Left ventricle myocardium inferior (tissue), 1 donor: ENCODE measurements at regions not wholly inside any gene's neighbourhood (a gene's known extent, or its start where the extent isn't known, plus 50 kb on each side); places are given as distances from the start of the nearest gene placed in this dataset.

Experiments
- DNase-seq: peaks from one replicate; pipeline ENCODE4 v3.0.0-alpha.2; 2020
- H3K27ac ChIP-seq: fragments of 200-600 bp; replicated peaks from 2 replicates; pipeline ENCODE4 v1.8.0; 2021
- H3K27me3 ChIP-seq: fragments of 200-600 bp; 2 replicates; pipeline ENCODE4 v1.8.0; 2021; ENCODE audit warnings: low read depth
- H3K36me3 ChIP-seq: fragments of 200-600 bp; 2 replicates; pipeline ENCODE4 v1.8.0; 2021
- H3K4me1 ChIP-seq: fragments of 200-600 bp; 2 replicates; pipeline ENCODE4 v1.8.0; 2021
- H3K4me3 ChIP-seq: fragments of 200-600 bp; 2 replicates; pipeline ENCODE4 v1.8.0; 2021; ENCODE audit warnings: mild to moderate bottlenecking, moderate library complexity
- H3K9me3 ChIP-seq: fragments of 200-600 bp; replicated peaks from 2 replicates; pipeline ENCODE4 v1.8.0; 2021
- intact Hi-C: fragments of 100-400 bp; cut with micrococcal nuclease; formaldehyde crosslinking; loops from one replicate; pipeline ENCODE4 v1.11.0; 2022
- TF ChIP-seq, protein P1 (sequence below): fragments of 200-600 bp; IDR thresholded peaks from 2 replicates; pipeline ENCODE4 v1.8.0; 2021; ENCODE audit warnings: antibody characterized with exemption, mild to moderate bottlenecking, borderline replicate concordance
- donor health status: DM: no; HTN: yes; CAD: no; lungs with severe emphysema.

DNA sequence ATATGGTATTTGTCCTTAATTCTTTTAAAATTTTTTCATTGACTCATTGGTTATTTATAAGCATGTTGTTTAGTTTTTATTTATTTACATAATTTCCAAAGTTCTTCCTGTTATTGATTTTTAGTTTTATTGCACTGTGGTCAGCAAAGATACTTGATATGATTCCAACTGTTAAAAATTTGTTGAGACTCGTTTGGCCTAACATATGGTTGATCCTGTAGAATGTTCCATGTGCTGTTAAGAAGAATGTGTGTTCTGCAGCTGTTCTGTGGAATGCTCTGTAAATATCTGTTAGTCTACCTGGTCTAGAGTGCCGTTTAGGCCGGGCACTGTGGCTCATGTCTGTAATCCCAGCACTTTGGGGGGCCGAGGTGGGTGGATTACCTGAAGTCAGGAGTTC, 197.7 kb downstream of the CD109 start:
- no peaks in the 10 kb centered on the region for H3K4me1 ChIP-seq
- H3K9me3 ChIP-seq: peaks cover 16% of the 10 kb centered on the region
- intact Hi-C loops: no loop called here
- H3K27me3 ChIP-seq: no peaks in the 10 kb centered on the region
- no peak for DNase-seq
- no peak overlapping the region for H3K27ac ChIP-seq
- no peaks in the 10 kb centered on the region for H3K36me3 ChIP-seq
- H3K4me3 ChIP-seq: no peak overlapping the region
- TF ChIP-seq, protein P1, sequence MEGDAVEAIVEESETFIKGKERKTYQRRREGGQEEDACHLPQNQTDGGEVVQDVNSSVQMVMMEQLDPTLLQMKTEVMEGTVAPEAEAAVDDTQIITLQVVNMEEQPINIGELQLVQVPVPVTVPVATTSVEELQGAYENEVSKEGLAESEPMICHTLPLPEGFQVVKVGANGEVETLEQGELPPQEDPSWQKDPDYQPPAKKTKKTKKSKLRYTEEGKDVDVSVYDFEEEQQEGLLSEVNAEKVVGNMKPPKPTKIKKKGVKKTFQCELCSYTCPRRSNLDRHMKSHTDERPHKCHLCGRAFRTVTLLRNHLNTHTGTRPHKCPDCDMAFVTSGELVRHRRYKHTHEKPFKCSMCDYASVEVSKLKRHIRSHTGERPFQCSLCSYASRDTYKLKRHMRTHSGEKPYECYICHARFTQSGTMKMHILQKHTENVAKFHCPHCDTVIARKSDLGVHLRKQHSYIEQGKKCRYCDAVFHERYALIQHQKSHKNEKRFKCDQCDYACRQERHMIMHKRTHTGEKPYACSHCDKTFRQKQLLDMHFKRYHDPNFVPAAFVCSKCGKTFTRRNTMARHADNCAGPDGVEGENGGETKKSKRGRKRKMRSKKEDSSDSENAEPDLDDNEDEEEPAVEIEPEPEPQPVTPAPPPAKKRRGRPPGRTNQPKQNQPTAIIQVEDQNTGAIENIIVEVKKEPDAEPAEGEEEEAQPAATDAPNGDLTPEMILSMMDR: no peak

DNA sequence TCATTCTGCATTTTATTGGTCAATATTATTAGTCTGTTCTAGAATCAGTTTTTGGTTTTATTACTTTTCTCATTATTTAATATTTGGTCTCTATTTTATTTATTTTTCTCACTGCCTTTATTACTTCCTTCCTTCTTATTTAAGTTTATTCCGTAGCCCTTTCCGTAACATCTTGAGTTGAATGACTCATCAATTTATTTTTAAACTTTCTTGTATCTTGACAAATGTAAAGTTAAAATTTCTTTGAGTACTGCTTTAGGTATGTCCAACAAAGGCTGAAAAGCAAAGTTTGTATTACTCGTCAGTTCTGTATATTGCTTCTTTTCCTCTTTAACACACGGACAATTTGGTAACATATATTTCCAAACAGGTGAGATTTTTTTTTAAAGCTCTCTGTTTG, 192.0 kb downstream of the CD109 start:
- Histone ChIP-seq H3K4me3 (no peak overlapping the region), H3K36me3 (no peaks in the 10 kb centered on the region), H3K27ac (no peak overlapping the region), H3K9me3 (peaks cover 16% of the 10 kb centered on the region), H3K4me1 (no peaks in the 10 kb centered on the region), H3K27me3 (no peaks in the 10 kb centered on the region)
- TF ChIP-seq, protein P1: no peak
- intact Hi-C loops: no loop called here
- no peak for DNase-seq

DNA sequence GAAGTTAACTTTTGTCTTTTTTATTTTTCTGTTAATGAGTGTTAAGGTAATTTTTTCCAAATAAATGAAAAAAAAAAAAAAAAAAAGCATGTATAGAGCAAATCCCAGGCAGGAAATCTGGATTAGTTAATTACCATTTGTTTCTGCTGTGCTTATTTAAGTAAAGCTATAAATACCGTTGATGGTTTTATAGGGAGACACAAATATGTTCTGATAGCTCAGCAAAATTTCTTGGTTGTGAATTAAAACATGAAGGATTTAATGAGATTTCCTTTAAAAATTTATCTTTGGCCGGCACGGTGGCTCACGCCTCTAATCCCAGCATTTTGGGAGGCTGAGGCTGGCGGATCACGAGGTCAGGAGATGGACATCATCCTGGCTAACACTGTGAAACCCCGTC, 189.4 kb downstream of the CD109 start:
- DNase-seq: no peak
- TF ChIP-seq, protein P1: no peak
- intact Hi-C loops: no loop called here

DNA sequence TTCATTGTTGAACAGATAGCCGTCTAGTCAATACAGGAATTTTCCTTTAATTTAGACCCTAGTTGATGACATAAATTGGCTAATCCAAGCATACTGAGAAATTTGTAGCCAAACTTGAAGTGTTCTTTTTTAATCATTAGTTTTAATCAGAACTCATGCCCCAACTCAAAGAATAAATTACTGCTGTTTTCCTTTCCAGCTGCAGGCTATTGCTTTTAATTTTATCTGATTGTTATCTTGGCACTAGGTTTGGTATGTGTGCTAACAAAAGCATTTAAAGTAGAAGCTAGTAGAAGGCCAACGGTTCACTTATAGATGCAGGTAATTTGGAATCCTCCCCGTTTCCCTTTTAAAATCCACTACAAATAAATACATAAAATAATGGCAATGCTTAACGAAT, 188.5 kb downstream of the CD109 start:
- H3K27me3 ChIP-seq: no peaks in the 10 kb centered on the region
- intact Hi-C loops: no loop called here

More for the DNA sequence above, 189.4 kb downstream of the CD109 start:
- H3K9me3 ChIP-seq: no peaks in the 10 kb centered on the region
- H3K36me3 ChIP-seq: no peaks in the 10 kb centered on the region
- no peaks in the 10 kb centered on the region for H3K27me3 ChIP-seq
- H3K4me1 ChIP-seq: no peaks in the 10 kb centered on the region
- H3K4me3 ChIP-seq: no peak overlapping the region
- H3K27ac ChIP-seq: no peak overlapping the region

DNA sequence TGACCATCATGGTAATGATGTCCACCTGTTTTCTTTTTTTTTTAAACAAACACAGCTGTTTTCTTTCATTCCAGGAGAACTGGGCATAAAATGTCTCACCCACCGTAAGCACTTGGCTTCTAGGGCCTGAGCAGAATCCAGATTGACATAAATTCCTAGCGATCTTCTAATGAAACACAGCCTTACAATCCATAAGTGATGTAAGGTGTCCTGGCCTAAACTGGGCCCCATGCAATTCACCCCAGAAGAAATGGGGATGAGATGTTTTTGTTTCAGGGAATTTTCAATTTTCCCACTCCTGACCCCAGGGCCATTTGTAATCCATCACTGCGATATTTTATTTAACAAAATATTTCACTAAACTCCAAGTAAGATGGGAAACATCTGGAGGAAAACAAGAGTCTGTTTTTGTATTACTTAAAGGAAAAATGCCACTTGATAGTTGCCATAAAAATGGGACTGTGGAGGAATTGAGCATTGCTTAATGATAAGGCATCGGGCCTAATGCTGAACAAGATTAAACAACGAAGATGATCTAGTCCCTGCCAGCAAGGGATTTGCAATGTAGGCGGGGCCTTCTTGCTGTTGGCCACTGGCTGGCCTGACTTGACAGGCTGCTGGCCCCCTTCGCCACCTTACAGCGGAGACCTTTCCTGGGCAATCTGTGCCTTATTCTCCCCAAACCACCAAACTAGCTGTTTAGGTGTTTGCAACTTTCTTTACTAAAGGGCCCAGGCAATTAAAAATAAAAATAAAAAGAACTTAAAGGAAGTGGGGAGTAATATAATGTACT, 183.7 kb downstream of the CD109 start:
- intact Hi-C loops: no loop called here
- H3K27me3 ChIP-seq: no peaks in the 10 kb centered on the region
- H3K4me1 ChIP-seq: no peaks in the 10 kb centered on the region
- DNase-seq: no peak
- no peak overlapping the region for H3K4me3 ChIP-seq
- peak overlapping the region; percentile 50 for H3K27ac ChIP-seq
- no peaks in the 10 kb centered on the region for H3K36me3 ChIP-seq
- TF ChIP-seq, protein P1: no peak
- H3K9me3 ChIP-seq: no peaks in the 10 kb centered on the region

More for the DNA sequence above, 188.5 kb downstream of the CD109 start:
- H3K4me1 ChIP-seq: no peaks in the 10 kb centered on the region
- H3K4me3 ChIP-seq: no peak overlapping the region
- no peak overlapping the region for H3K27ac ChIP-seq
- TF ChIP-seq, protein P1: no peak
- no peaks in the 10 kb centered on the region for H3K36me3 ChIP-seq
- H3K9me3 ChIP-seq: no peaks in the 10 kb centered on the region
- DNase-seq: no peak
